Uterus (tissue), 2 donors: ENCODE measurements at regions not wholly inside any gene's neighbourhood (a gene's known extent, or its start where the extent isn't known, plus 50 kb on each side); places are given as distances from the start of the nearest gene placed in this dataset.

Experiments used
- POLR2A ChIP-seq, 2 donors: fragments of 450-650 bp; IDR thresholded peaks; one replicate each; pipeline ENCODE4 v1.6.1; 2016; ENCODE audit warnings: antibody characterized with exemption in 2 of 2, mild to moderate bottlenecking in 1 of 2, moderate library complexity in 1 of 2
- TF ChIP-seq, protein P1 (sequence below), 4 experiments: fragments of 200-600 bp in 2 of 4; fragments of 450-650 bp in 2 of 4; sonication (generic) in 2 of 4; IDR thresholded peaks; one replicate each; pipeline ENCODE4 v1.5.1; 2016 to 2019; ENCODE audit warnings: antibody characterized with exemption in 4 of 4, mild to moderate bottlenecking in 2 of 4, moderate library complexity in 1 of 4

DNA sequence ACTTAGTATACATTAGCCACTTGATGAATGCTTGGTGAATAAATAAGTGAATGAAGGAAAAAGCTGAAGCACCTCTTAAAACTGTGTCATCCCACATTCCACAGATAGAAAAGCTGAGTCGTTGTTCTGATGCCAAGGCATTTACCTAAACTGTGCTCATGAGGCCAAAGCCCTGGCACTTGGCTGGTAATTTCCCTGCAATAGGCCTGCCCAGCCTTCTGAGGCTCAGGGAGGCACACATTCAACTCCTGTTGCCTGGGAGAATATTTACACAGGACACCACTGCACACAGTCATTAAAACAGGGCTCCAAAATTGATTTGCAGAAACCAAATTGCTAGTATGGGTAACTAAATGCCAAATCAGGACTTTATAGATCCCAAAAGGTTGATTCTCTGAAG is 333.0 kb upstream of the C16orf82 start:
- TF ChIP-seq, protein P1, sequence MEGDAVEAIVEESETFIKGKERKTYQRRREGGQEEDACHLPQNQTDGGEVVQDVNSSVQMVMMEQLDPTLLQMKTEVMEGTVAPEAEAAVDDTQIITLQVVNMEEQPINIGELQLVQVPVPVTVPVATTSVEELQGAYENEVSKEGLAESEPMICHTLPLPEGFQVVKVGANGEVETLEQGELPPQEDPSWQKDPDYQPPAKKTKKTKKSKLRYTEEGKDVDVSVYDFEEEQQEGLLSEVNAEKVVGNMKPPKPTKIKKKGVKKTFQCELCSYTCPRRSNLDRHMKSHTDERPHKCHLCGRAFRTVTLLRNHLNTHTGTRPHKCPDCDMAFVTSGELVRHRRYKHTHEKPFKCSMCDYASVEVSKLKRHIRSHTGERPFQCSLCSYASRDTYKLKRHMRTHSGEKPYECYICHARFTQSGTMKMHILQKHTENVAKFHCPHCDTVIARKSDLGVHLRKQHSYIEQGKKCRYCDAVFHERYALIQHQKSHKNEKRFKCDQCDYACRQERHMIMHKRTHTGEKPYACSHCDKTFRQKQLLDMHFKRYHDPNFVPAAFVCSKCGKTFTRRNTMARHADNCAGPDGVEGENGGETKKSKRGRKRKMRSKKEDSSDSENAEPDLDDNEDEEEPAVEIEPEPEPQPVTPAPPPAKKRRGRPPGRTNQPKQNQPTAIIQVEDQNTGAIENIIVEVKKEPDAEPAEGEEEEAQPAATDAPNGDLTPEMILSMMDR (IDR thresholded peaks at IDR 0.05) = no peak
- TF ChIP-seq POLR2A (IDR thresholded peaks at IDR 0.05) = no peak
